Body of pancreas (tissue), 4 donors: ENCODE measurements at regions not wholly inside any gene's neighbourhood (a gene's known extent, or its start where the extent isn't known, plus 50 kb on each side); places are given as distances from the start of the nearest gene placed in this dataset.

Experiments used
- ATAC-seq: fragments of 150-250 bp; one replicate; pipeline ENCODE4 v1.9.1; 2016
- DNase-seq, 4 donors: peaks; one replicate each; pipeline ENCODE4 v3.0.0-alpha.2; 2019
- H3K27ac ChIP-seq, 4 donors: fragments of 200-600 bp; sonication (generic); 1 replicate in 3 of 4; 2 replicates in 1 of 4; pipeline versions ENCODE4 v1.5.1 to v1.6.1; 2016 to 2019; ENCODE audit warnings: mild to moderate bottlenecking in 1 of 4, mixed read lengths in 1 of 4, moderate library complexity in 1 of 4
- H3K27me3 ChIP-seq, 2 donors: fragments of 200-600 bp; sonication (generic); one replicate each; pipeline ENCODE4 v1.6.0; 2016; ENCODE audit warnings: mild to moderate bottlenecking in 1 of 2
- H3K36me3 ChIP-seq, 2 donors: fragments of 200-600 bp; sonication (generic); replicated peaks in 1 of 2; 2 replicates each; pipeline ENCODE4 v1.5.1; 2016; ENCODE audit warnings: low read depth in 2 of 2; ENCODE audit not compliant: insufficient read depth in 1 of 2
- H3K4me1 ChIP-seq: fragments of 200-600 bp; sonication (generic); one replicate; pipeline ENCODE4 v1.6.0; 2016
- H3K4me3 ChIP-seq, 2 donors: fragments of 200-600 bp; sonication (generic); 1 replicate in 1 of 2; 2 replicates in 1 of 2; pipeline ENCODE4 v1.5.1; 2016 to 2019
- H3K9me3 ChIP-seq, 3 donors: fragments of 200-600 bp; sonication (generic); 1 replicate in 2 of 3; 2 replicates in 1 of 3; pipeline ENCODE4 v1.5.1; 2016
- CTCF ChIP-seq, 7 experiments: fragments of 450-650 bp in 4 of 7; fragments of 200-600 bp in 3 of 7; sonication (generic) in 3 of 7; IDR thresholded peaks; one replicate each; pipeline ENCODE4 v1.5.1; 2016 to 2019; ENCODE audit warnings: antibody characterized with exemption in 7 of 7
- POLR2A ChIP-seq, 3 donors: fragments of 450-650 bp; IDR thresholded peaks; one replicate each; pipeline ENCODE4 v1.6.1; 2016; ENCODE audit warnings: antibody characterized with exemption in 3 of 3, mild to moderate bottlenecking in 2 of 3
- WGBS, 2 donors: methylation state at CpG; one replicate each; pipeline ENCODE4 v1.1.5; 2017; 5-methylcytosine and 5-hydroxymethylcytosine counted together
- intact Hi-C: fragments of 100-400 bp; cut with DNase I; formaldehyde crosslinking; loops from one replicate; pipeline ENCODE4 v1.15.1; 2023

DNA sequence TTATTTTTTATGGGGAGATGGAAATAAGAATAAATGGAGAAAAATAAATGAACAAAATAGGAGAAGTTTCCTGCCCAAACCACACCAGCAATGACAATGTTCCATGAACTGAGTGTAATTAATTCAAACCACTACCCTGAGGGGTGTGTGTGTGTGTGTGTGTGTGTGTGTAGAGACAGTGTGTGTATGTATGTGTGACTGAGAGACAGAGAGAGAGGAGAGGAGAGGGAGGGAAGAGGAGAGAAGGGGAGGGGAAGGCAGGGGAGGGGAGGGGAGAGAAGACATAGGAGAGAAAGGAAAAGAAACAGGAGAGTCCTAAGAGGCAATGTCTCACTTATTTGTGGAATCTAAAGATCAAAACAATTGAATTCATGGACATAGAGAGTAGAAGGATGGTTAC lies 65.0 kb upstream of the POU2AF1 start:
- Histone ChIP-seq H3K4me3 (no peak overlapping the region), H3K4me1 (peaks cover 27% of the 10 kb centered on the region), H3K36me3 (no peaks in the 10 kb centered on the region), H3K27ac (no peak overlapping the region), H3K27me3 (no peaks in the 10 kb centered on the region), H3K9me3 (no peaks in the 10 kb centered on the region)
- DNase-seq (no peak), ATAC-seq (no peak)
- TF ChIP-seq CTCF (IDR thresholded peaks at IDR 0.05), result no peak
- no peak for TF ChIP-seq POLR2A (IDR thresholded peaks at IDR 0.05)
- intact Hi-C loops, result loop anchor here (10.0 kb wide), 1 partner anchor 999 kb away; no protein-coding TSS in a partner anchor

GRCh38 chr11:111443640-111444039 lies 64.6 kb upstream of the POU2AF1 start:
- H3K36me3 ChIP-seq, result no peaks in the 10 kb centered on the region
- no peaks in the 10 kb centered on the region for H3K27me3 ChIP-seq
- intact Hi-C loops, result loop anchor here (10.0 kb wide), 1 partner anchor 999 kb away; no protein-coding TSS in a partner anchor
- no peak for ATAC-seq
- DNase-seq, result no peak
- 80 to 84% methylated on average over 7 of the region's 7 CpGs for WGBS, 2 donors
- no peak for TF ChIP-seq CTCF (IDR thresholded peaks at IDR 0.05)
- no peak for TF ChIP-seq POLR2A (IDR thresholded peaks at IDR 0.05)
- H3K4me3 ChIP-seq, result no peak overlapping the region
- H3K9me3 ChIP-seq, result no peaks in the 10 kb centered on the region
- H3K4me1 ChIP-seq, result peaks cover 31% of the 10 kb centered on the region
- H3K27ac ChIP-seq, result no peak overlapping the region

GRCh38 chr11:111443032-111443431 lies 64.0 kb upstream of the POU2AF1 start:
- Histone ChIP-seq H3K27ac (no peak overlapping the region), H3K36me3 (no peaks in the 10 kb centered on the region), H3K9me3 (no peaks in the 10 kb centered on the region), H3K4me3 (no peak overlapping the region), H3K4me1 (peaks cover 37% of the 10 kb centered on the region), H3K27me3 (no peaks in the 10 kb centered on the region)
- ATAC-seq (no peak), DNase-seq (no peak)
- intact Hi-C loops, result loop anchor here (10.0 kb wide), 1 partner anchor 998 kb away; no protein-coding TSS in a partner anchor
- no peak for TF ChIP-seq POLR2A (IDR thresholded peaks at IDR 0.05)
- no peak for TF ChIP-seq CTCF (IDR thresholded peaks at IDR 0.05)
- WGBS, 2 donors, result 35 to 44% methylated on average over 2 of the region's 2 CpGs

GRCh38 chr11:111441443-111441842 lies 62.4 kb upstream of the POU2AF1 start:
- ATAC-seq (no peak), DNase-seq (peak in 1 of 4 donors; percentile 25)
- Histone ChIP-seq H3K9me3 (no peaks in the 10 kb centered on the region), H3K36me3 (no peaks in the 10 kb centered on the region), H3K27me3 (no peaks in the 10 kb centered on the region), H3K4me3 (no peak overlapping the region), H3K27ac (peak overlapping the region in 1 of 4 donors; percentile 27), H3K4me1 (peaks cover 41% of the 10 kb centered on the region)
- TF ChIP-seq POLR2A (IDR thresholded peaks at IDR 0.05) (no peak), CTCF (IDR thresholded peaks at IDR 0.05) (no peak)
- WGBS, 2 donors, result 74 to 89% methylated on average over 8 of the region's 8 CpGs
- intact Hi-C loops, result loop anchor here (10.0 kb wide), 1 partner anchor 997 kb away; no protein-coding TSS in a partner anchor
